SIG-M5 (cell line): ENCODE measurements at regions not wholly inside any gene's neighbourhood (a gene's known extent, or its start where the extent isn't known, plus 50 kb on each side); places are given as distances from the start of the nearest gene placed in this dataset.

Experiments
- DNase-seq: peaks from one replicate; lab custom pipeline; 2025; lab: John Stamatoyannopoulos, UW

DNA sequence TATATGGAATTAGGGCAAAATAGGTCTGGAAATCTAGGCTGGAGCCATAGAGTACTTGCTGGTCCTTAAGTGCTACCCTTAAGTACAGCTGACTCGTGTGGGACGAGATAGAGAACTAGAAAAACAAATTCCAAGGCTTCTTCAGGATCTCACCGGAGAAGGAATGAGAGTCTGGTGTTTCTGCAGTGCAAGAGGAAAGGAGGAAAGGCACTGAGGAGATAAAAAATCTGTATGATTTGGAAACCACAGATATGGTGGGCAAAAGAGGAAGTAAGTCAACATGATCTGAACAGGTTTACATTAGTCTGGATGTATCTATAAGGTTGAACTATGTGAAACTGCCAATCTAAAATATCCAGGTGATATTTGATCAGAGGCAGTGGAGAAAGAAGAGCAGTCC, 134.4 kb upstream of the SOX5 start:
- no peak for DNase-seq

DNA sequence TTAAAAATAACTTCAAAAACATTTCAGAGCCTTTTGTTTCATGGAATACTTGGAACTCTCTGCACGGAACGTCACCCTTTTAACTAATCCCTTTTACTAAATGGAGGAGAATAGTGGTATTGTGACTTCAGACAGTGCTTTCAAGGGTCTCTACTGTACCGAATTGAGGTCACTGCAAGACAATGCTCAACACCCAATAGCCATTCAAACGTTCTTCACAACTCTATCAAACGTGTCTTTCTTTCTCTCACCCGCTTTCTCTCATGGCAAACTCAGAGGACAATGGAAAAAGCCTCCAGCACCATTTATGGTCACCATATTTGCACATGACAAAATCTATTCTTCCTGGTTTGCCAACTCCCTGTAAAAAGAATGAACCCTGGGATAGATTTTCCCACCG, 132.1 kb upstream of the SOX5 start:
- DNase-seq, result no peak

DNA sequence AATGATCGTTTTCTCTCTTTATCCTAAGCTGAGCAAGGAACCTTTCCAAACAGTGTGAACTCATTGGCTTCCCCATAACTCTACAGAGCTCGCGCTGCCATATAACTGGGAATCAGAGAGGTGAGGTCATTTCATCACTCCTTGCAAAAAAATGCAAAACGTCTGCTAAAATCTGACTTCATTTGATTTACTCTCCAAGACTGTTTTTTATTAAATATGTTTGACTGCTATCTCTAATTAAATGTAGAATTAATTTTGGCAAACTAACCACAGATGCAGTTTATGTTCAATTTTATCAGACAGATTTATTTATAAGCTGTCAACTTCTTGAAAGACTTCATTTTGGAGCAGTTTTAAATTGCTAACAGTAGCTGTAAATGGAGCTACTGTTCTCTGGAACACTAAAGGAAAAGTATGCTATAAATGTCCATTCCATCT, 131.6 kb upstream of the SOX5 start:
- DNase-seq, result no peak

DNA sequence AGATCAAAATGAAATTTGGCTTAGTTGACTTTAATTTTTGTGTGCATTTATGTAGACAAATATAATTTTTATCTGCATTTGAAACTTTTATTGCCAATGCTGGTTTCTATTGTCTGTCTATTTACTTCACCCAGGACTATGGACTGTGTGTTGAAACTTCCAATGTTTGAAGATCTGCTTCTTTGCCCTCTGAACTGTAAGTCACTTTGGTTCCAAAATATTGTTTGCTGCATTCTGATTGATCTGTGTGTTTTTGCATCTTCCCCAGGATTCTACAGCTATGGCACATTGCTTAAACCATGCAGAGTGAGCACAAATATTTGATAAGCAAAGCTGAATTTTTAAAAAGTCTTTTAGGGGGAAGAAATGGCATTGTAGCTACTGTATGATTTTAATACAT, 131.0 kb upstream of the SOX5 start:
- no peak for DNase-seq

DNA sequence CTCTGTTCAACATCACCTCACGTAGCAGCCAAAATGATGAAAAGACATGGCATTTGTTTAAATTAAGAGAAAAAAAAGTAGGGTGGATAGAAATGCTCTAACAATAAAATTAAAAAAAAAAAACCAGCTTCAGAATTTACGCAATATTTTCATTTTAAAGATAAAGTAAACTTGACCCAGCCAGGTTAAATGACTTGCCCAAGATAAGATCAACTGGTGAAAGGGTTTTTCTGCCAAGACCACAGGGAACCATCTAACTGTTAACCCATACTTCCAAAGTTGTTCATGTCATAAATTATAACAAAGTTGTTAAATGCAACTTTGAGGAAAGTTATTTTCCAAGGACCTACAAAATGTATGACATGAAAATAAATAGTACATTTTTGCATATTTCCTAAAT, 129.6 kb upstream of the SOX5 start:
- DNase-seq, result no peak

DNA sequence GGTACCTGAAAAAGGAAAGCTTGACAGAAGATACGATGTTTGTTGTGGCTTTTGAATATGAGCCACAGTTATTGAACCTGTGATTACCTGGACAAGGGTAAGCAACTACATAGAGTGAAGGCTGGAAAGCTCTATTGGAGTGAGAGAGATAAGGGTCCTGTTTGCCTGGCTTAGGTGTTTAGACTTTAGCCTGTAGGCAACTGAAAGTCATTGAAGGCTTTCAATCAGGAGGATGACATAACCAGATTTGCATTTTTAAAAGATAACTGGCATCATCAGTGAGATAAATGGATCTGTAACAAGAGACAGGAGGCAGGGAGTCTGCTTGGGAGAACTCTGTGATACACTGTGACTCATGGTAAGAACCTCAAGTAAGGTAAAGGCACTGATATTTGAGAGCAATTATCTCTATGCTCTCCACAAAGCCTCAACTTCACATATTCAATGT, 128.9 kb upstream of the SOX5 start:
- no peak for DNase-seq

DNA sequence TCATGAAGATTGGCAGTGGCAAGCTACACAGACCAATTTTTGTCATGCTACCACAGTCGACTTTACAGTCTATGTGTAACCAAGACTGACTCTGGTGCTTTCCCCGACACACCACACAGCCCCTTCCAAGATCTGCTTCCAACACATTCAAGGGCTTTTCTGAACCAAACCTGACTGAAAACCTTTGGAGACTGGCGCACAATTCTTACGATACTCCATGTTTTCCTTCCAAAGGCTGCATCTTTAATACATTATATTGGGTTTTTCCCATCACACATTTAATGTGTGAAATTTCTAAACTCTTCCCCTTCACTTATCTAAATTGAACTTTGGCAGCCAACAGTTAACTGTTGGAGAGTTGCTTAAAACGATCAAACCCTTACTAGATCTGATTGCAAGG, 127.7 kb upstream of the SOX5 start:
- no peak for DNase-seq

DNA sequence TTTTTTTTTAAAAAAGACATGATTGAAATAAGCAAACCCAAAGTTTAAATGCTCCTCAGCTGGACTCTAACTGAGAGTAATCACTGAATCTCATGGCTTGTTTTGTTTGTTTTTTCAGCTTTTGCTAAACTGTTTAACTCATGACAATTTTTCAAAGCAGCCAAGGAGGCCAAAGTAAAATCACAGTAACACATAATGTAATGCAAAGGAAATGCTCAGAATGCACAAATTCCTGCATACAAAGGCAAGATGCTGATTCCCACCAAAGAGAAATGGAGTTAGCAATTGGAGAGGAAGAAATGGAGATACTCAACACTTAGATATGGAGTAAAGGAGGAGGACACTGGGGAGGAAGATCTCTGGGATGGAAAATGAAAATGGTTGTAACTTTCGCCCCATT, 126.2 kb upstream of the SOX5 start:
- no peak for DNase-seq

DNA sequence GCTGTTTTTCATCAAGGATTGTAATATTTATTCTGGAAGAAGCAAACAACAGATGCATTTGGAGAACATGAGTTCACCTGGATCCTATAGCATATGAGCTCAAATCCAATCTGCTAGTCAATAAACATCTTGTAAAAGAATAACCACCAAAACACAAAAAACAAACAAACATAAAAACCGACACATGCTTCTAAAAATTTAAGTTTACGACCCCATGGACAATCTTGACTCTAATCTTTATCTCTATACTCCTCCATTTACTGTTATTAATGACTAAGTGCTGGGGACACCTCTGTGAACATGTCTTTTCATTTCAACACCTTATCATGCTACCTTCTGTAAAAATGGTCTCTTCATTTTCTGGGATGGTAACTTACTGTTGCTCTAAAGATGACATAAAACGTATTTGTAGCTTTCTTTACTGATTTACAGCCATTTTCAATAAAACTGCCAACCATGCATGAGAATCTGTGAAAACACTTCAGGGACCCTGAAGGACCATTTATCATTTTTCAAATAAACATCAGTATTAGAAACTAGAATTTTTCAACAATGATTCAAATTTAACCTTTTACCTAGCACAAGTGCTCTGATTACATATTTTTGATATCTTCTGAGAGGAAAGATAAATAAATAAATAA, 123.8 kb upstream of the SOX5 start:
- DNase-seq, result no peak

DNA sequence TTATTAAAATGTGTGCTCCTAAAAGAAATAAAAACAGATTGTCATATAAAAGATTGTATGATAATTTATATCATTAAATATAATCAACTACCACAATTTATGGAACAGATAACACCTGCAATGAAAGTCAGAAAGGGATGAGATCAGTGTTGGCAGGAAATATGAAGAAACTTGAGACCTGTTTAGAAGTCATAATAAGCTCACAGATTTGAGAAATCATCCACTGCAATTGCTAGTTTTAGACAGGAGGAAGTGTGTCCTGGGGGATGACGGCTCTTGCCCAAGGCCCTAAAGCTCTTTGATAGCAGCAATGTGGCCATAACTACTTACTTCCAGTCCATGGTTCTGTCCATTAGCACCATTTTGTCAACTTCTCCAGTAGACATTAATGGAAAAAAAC, 122.8 kb upstream of the SOX5 start:
- DNase-seq, result no peak

DNA sequence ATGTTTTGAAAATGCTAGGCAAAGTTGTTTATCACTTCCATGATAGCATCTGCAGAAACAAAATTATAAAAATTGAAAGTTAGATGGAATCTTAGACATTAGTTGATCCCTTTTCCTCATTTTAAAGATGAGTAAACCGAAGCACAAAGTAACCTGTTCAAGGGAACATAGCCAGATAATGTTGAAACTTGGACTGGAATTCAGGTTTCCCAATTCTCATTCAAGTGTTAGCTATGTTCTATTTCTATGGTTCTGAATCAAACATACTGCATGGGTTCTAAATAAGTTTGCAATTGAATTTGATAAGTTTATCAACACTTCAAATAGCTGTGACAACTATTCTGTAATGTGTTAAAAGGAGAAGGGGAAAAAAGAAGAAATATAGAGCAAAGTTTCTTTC, 122.4 kb upstream of the SOX5 start:
- no peak for DNase-seq

DNA sequence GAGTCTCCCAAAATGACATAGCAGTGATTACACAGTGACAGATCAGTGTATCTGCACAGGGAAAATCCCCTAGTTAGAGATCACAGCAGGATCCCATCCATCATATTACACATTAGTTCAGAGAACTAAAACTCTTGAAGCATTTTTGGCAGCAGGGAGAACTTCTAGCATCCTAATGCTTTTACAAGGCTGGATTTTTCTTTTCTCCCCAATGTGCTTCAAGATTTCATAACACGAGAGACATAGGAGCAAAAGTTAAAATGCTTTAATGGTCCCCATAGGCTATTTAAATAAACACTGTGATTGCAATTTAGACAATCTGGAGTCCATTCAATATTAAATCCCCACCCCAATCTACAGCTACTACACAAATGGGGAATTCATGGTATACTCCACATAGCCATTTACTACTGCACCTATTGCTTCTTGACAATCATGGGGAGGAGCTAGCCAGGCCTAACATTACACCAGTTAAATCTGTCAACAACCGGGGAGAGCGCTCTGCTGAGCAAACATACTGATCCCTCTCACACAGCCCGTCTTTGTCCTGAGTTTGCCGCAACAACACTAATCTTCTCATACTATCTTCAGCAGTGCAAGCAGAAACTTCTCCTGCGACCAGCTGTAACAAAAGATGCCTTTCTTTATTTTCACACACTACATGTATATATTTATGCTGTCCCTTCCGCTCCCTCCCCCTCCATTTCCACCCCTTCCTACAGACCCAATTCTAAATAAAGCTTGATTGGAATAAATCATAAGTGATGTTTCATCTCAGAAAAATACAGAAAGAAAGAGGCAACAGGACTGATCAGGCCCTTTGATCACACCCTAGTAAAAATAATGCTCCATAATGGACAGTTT, 120.3 kb upstream of the SOX5 start:
- no peak for DNase-seq

DNA sequence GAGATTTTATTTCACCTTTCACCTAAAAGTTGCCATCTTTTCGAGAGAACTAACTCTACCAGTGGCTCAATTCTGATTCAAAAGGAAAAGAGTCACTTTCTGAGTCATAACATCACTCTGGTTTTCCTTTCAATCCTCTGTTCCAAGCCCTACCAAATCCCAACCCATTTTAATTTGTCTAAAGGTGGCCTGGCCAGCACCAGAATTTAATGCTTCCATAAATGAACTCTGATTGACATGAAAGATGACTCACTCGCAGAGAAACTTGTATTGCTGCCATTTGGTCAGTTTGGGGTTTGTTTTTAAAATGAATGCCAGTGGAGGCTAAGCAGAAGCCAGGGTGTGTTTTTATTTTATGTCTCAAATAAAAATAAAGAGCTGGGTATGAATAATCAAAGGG, 117.4 kb upstream of the SOX5 start:
- DNase-seq, result no peak

DNA sequence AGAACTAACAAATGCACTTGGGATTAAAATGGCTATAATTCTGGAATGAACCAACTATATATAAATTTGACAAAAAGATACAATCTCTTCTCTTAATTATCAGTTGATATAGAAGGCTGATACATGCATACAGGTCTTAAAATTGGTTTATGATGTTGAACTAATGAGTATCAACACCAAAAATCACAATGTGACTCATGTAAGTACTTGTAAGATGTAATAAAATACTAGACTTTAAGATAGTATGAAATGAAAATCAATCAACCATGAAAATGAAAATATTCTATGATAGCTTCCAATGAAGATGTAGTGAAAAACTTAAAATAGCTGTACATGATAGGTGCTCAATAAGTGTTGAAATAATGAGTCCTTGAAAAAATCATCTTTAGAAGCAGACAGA, 116.6 kb upstream of the SOX5 start:
- no peak for DNase-seq

DNA sequence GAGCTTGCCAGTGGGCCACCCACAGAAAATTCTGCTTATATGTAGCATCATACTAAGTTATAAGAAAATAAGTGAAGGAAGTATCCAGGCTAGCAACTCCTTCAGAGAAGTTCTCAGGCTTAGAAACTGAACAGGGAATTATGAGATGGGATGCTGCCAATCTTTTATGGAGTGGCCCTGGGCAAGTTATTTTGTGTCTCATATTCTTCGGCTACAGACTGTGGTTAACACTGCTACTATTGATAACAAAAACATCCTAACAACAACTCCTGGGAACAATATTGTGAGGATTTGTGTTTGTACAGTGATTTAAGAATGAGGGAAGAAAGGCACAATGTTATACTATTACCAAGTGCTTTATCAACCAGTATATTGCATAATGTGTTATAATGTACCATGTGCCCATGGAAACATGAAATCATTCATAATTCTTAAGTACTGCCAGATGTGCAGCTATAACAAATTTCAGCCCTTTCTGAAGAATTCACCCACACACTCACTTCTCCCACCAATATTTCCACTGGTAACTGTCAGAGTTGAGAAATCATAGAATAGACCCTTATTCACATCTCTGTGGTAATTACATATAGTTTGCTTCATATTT, 113.3 kb upstream of the SOX5 start:
- DNase-seq, result no peak

DNA sequence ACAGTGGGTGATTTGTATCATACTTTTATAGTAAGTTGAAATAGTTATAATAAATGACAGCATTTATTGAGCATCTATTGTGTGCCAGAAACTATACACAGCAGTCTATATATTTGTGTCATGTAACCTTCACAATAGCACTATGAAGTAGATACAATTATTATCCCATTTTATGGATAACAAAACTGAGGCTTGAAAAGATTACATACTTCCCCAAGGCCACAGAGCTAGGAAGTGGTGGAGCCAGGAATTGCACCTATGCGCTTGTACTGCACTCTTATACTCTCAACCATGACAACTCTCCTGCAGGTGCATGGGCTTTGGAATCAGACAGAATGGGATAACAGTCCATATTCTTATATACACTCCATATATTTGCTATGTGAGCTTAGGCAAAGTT, 110.6 kb upstream of the SOX5 start:
- no peak for DNase-seq

DNA sequence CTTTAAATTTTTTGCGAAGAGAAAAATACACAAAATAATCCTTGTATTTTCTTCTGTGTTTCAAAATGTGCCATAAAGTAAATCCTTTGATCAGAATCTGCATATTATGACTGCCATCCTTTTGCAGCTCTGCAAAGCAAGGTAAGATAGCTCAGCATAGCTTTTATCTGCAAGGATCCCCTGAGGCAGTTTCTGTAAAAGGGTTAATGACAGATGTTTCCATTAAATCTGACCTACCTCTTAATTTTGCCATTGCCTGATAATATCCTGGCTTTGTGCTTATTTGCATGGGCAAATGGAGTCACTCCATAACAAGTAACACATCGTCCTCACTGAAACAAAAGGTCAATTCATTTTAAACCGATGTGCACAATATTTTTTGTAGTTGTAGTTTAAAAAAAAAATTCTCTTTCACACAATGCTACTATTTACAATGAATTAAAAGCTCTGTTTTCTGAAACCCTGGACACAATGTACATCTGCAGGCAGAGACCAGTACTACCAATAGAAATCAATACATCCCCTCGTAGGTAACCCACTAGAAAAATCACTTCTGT, 108.5 kb upstream of the SOX5 start:
- no peak for DNase-seq

DNA sequence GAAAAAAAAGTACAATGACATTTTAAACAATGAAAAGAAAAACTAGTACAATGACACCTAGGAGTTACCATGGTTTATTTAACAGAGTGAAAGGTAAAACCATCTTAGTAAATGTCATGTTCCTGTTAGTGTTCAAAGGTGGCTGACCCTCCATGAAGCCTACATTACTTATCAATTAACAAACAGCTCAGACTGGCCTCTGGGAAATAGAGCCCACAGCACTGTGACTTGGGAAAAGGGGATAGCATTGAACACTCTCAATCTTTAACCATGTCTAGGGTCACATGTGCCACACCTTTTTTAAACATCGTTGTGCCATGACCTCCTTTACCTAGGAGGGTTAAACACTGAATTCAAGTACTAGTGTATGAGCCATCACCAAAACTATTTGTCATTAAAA, 106.3 kb upstream of the SOX5 start:
- DNase-seq, result no peak

DNA sequence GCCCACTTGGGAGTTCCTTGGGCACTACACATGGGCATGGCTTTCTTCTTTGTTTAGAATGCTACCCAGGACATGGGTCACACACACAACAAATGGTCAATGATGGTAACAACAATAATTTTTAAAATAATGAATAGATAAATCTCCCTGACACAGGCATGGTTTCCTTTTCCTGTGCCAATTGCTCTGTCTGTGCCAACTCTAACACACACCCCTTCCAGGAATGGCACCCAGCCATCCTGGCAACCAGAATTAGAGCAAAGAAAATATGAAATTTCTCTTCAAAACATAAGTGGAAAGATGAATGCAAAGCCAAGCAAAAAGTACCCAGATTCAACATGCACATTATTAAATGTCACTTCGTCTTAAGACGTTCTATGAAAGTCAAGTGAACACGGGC, 104.9 kb upstream of the SOX5 start:
- DNase-seq, result no peak

DNA sequence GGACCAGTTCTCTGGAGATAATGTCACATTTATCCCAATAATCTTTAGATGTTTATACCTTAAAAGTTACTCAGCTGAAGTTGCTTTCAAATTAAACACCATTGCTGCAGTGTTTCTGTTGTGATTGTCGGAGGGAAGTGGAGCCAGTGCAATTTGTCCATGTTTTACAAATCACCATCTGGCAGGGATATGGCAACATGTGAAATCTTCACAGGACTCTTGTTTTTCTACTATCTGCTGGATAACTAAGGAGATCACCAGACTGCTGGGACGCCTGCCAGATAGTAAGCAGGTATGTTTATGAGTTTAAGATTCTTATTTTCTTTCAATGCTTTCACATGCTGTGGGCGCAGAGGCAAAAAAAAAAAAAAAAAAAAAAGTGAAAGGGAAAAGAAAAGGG, 100.3 kb upstream of the SOX5 start:
- DNase-seq, result no peak

DNA sequence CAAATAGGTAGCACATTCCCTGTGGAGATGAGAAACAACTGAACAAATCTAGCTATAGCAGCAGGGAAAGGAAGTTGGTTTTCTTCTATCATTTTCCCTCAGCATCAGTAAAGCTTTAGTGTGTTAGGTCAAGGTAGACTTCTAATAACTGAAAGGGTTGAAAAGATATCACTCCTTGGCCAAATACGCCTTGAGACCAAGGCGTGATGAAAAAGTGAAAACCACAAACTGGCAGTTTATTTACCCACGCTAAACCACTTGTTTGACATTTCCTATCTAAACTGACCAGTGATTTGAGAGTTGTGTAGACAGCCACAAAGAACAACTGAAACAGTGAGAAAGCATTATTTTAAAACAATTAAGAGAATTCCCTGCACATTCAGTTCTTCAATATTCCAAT, 99.6 kb upstream of the SOX5 start:
- DNase-seq, result no peak

DNA sequence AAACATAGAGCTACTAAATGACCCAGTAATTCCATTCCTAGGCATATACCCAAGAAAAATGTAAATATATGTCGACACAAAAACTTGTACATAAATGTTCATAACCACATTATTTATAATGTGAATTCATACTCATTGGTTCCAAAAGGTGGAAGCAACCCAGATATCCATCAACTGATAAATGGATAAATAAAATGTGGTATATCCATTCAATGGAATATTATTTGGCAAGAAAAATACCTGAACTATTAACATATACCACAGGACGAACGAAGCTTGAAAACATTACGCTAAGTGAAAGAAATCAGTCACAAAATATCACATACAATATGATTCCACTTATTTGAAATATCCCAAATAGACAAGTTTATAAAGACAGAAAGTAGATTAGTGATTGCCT, 99.0 kb upstream of the SOX5 start:
- no peak for DNase-seq

DNA sequence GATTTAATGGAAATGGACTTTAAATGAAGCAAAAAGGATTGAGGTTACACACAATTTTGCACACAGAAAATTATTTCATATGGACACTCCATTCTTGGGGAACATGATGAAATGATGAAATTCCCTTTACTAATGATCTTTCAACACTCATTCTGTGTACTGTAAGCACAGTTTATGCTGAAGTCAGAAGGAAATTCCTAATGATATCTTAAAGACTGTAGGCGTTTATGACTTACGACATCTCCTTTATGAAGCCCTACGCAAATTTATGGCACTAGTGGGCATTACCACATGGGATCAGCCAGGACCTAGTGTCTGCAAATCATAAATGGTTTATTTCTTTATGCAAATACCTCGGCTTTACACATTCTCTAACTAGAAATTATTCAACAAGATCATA, 97.9 kb upstream of the SOX5 start:
- DNase-seq, result no peak
